ENCODE measurements at regions not wholly inside any gene's neighbourhood (a gene's known extent, or its start where the extent isn't known, plus 50 kb on each side); places are given as distances from the start of the nearest gene placed in this dataset.

- DNase-seq (ENCODE audit: low read depth): peak; percentile 94
Measured at GRCh38 chr3:106688464-106688863, 688.8 kb upstream of the CCDC54 start.

GRCh38 chr3:106691476-106691875, 685.8 kb upstream of the CCDC54 start:
- DNase-seq (ENCODE audit: low read depth): peak; percentile 43

- DNase-seq (ENCODE audit: low read depth): no peak
Measured at GRCh38 chr3:106692624-106693023, 684.6 kb upstream of the CCDC54 start.

GRCh38 chr3:106699122-106699521, 678.1 kb upstream of the CCDC54 start:
- peak; percentile 40 for DNase-seq (ENCODE audit: low read depth)

- no peak for DNase-seq (ENCODE audit: low read depth)
Measured at GRCh38 chr3:106700981-106701380, 676.3 kb upstream of the CCDC54 start.

- DNase-seq (ENCODE audit: low read depth): peak; percentile 55
Measured at GRCh38 chr3:106703524-106703923, 673.7 kb upstream of the CCDC54 start.

GRCh38 chr3:106707347-106707746, 669.9 kb upstream of the CCDC54 start:
- DNase-seq (ENCODE audit: low read depth): no peak

GRCh38 chr3:106710596-106710995, 666.6 kb upstream of the CCDC54 start:
- no peak for DNase-seq (ENCODE audit: low read depth)

- peak; percentile 90 for DNase-seq (ENCODE audit: low read depth)
Measured at GRCh38 chr3:106711650-106712049, 665.6 kb upstream of the CCDC54 start.

GRCh38 chr3:106714400-106714799, 662.8 kb upstream of the CCDC54 start:
- DNase-seq (ENCODE audit: low read depth): peak; percentile 37

GRCh38 chr3:106715286-106715685, 662.0 kb upstream of the CCDC54 start:
- DNase-seq (ENCODE audit: low read depth): peak; percentile 56

- DNase-seq (ENCODE audit: low read depth): no peak
Measured at GRCh38 chr3:106717178-106717780, 660.0 kb upstream of the CCDC54 start.

GRCh38 chr3:106719077-106719476, 658.2 kb upstream of the CCDC54 start:
- DNase-seq (ENCODE audit: low read depth): no peak

GRCh38 chr3:106719583-106719982, 657.7 kb upstream of the CCDC54 start:
- DNase-seq (ENCODE audit: low read depth): no peak

GRCh38 chr3:106720510-106720909, 656.7 kb upstream of the CCDC54 start:
- DNase-seq (ENCODE audit: low read depth): no peak

- DNase-seq (ENCODE audit: low read depth): no peak
Measured at GRCh38 chr3:106725566-106725965, 651.7 kb upstream of the CCDC54 start.

GRCh38 chr3:106728315-106729098, 648.7 kb upstream of the CCDC54 start:
- DNase-seq (ENCODE audit: low read depth): peak; percentile 100

GRCh38 chr3:106729481-106729880, 647.8 kb upstream of the CCDC54 start:
- no peak for DNase-seq (ENCODE audit: low read depth)

- DNase-seq (ENCODE audit: low read depth): peak; percentile 43
Measured at GRCh38 chr3:106731230-106731629, 646.0 kb upstream of the CCDC54 start.

- DNase-seq (ENCODE audit: low read depth): no peak
Measured at GRCh38 chr3:106734712-106735111, 642.5 kb upstream of the CCDC54 start.

- DNase-seq (ENCODE audit: low read depth): no peak
Measured at GRCh38 chr3:106737265-106737664, 640.0 kb upstream of the CCDC54 start.

- no peak for DNase-seq (ENCODE audit: low read depth)
Measured at GRCh38 chr3:106740116-106740515, 637.1 kb upstream of the CCDC54 start.

GRCh38 chr3:106745344-106746168, 631.7 kb upstream of the CCDC54 start:
- DNase-seq (ENCODE audit: low read depth): peak; percentile 66
